ENCODE measurements at regions not wholly inside any gene's neighbourhood (a gene's known extent, or its start where the extent isn't known, plus 50 kb on each side); places are given as distances from the start of the nearest gene placed in this dataset.

DNA sequence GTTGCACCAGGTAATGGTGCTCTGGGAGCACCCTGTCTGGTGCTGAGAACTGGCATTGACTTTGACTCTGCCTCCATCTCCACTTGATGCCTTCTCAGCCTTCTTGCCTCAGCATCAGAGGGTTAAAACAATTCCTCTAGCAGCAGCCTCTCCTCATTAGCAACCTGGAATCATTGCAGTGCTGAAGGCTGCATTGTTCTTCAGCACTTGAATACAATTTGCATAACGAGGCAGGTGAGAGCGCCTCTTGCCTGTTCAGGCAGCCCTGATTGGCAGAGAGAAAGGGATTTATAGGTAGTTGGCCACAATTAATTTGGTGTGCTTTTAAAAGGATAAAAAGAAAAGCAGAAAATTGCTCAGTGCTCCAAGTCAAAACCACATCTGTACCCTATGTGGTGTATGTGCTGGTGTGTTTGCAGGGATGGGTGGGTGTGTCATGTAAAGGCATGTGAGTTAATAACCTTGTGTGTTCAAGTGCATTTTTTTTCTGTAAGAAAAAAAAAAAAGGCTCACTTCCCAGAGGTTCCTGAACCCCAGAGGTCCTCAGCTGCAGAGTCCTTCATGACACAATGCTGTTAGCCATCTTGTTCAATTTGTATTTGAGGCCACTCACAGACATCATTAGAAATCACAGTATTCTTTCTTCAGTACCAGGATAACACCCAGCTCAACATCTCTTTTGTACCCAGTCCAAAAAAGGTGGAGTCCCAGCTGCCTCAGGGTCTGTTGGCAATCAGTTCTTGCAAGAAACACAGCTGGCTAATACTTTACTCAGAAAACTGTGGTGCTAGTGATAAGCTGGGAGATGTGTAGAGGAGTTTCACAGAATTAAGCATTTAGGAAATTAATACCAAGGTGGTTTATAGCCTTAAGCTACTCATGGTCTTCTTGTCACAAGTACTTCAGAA lies 385.6 kb downstream of the GRIN2B start:
- Histone ChIP-seq H3K4me1 (ENCODE audit: insufficient read depth, low read length, poor library complexity, severe bottlenecking) (no peaks in the 10 kb centered on the region), H3K9me2 (ENCODE audit: insufficient read depth, low read length) (no peaks in the 10 kb centered on the region), H4K20me1 (ENCODE audit: insufficient read depth, low read length) (no peaks in the 10 kb centered on the region), H3K4me2 (ENCODE audit: low read length) (no peak overlapping the region), H3K4me3 (ENCODE audit: low read depth, low read length, poor library complexity, severe bottlenecking) (no peak overlapping the region), H3K79me2 (ENCODE audit: insufficient read depth, low read depth, low read length) (no peaks in the 10 kb centered on the region), H3K9me3 (ENCODE audit: low read length) (no peaks in the 10 kb centered on the region), H3K27ac (ENCODE audit: low read depth, low read length, poor library complexity, severe bottlenecking) (no peak overlapping the region), H2AFZ (ENCODE audit: low read length) (no peak overlapping the region), H3K36me3 (ENCODE audit: insufficient read depth, low read length) (no peaks in the 10 kb centered on the region)
- no peak for DNase-seq (ENCODE audit: low spot score)
- ChIA-PET CTCF (ENCODE audit: unreplicated experiment) (no interaction called here), POLR2A (interaction anchor here (0.7 kb wide), 2 partner anchors 450 to 1276 kb away, joined by 3 read pairs; no protein-coding TSS in a partner anchor)
- intact Hi-C loops (cut with micrococcal nuclease; ENCODE audit: unreplicated experiment), result no loop called here
- no TSS peak for BruUV-seq (replicated peaks)
- TF ChIP-seq EZH2phosphoT487 (IDR thresholded peaks at IDR 0.05; ENCODE audit: borderline replicate concordance, low read depth, low read length) (no peak), CTCF (conservative IDR thresholded peaks at IDR 0.05; ENCODE audit: low read length) (no peak)

GRCh38 chr12:13594731-13595514 lies 386.5 kb downstream of the GRIN2B start:
- DNase-seq (ENCODE audit: low spot score), result no peak

More at GRCh38 chr12:13594731-13595514, 386.5 kb downstream of the GRIN2B start:
- ChIA-PET CTCF (ENCODE audit: unreplicated experiment) (no interaction called here), POLR2A (no interaction called here)
- H4K20me1 ChIP-seq (ENCODE audit: insufficient read depth, low read length), result no peaks in the 10 kb centered on the region
- no peaks in the 10 kb centered on the region for H3K4me1 ChIP-seq (ENCODE audit: insufficient read depth, low read length, poor library complexity, severe bottlenecking)
- H3K79me2 ChIP-seq (ENCODE audit: insufficient read depth, low read depth, low read length), result no peaks in the 10 kb centered on the region
- no peak overlapping the region for H3K4me3 ChIP-seq (ENCODE audit: low read depth, low read length, poor library complexity, severe bottlenecking)
- no TSS peak for BruUV-seq (replicated peaks)
- no peak overlapping the region for H2AFZ ChIP-seq (ENCODE audit: low read length)
- no peaks in the 10 kb centered on the region for H3K9me3 ChIP-seq (ENCODE audit: low read length)
- no peaks in the 10 kb centered on the region for H3K36me3 ChIP-seq (ENCODE audit: insufficient read depth, low read length)
- H3K4me2 ChIP-seq (ENCODE audit: low read length), result no peak overlapping the region
- H3K27ac ChIP-seq (ENCODE audit: low read depth, low read length, poor library complexity, severe bottlenecking), result no peak overlapping the region
- intact Hi-C loops (cut with micrococcal nuclease; ENCODE audit: unreplicated experiment), result no loop called here
- H3K9me2 ChIP-seq (ENCODE audit: insufficient read depth, low read length), result no peaks in the 10 kb centered on the region
- no peak for TF ChIP-seq EZH2phosphoT487 (IDR thresholded peaks at IDR 0.05; ENCODE audit: borderline replicate concordance, low read depth, low read length)
- TF ChIP-seq CTCF (conservative IDR thresholded peaks at IDR 0.05; ENCODE audit: low read length), result no peak
